NCI-H2196 treated with DMSO at 0.1 percent for 48 hours (cell line): ENCODE measurements at regions not wholly inside any gene's neighbourhood (a gene's known extent, or its start where the extent isn't known, plus 50 kb on each side); places are given as distances from the start of the nearest gene placed in this dataset.

Experiments
- DNase-seq: peaks from one replicate; lab custom pipeline; 2025; ENCODE audit not compliant: unreplicated experiment; lab: John Stamatoyannopoulos, UW

DNA sequence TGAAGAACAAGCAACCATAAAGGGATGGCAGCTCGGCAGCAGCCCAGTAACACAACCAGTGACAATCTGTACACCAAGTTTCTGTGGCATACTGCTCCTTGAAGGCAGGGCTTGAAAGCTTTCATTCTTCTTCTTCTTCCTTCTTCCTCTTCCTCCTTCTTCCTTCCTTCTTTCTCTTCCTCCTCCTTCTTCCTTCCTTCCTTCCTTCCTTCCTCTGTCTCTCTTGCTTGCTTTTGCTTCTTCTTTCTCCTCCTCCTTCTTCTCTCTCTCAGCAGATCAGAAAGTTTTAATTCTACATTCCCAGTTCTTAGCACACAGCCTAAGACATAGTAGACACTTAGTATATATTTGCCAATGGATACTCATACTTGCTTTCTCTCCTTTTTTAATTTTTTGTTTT, 95.9 kb downstream of the GLUL start:
- no peak for DNase-seq

GRCh38 chr1:182293119-182293589, 98.4 kb downstream of the GLUL start:
- no peak for DNase-seq

GRCh38 chr1:182292193-182292741, 99.3 kb downstream of the GLUL start:
- no peak for DNase-seq

DNA sequence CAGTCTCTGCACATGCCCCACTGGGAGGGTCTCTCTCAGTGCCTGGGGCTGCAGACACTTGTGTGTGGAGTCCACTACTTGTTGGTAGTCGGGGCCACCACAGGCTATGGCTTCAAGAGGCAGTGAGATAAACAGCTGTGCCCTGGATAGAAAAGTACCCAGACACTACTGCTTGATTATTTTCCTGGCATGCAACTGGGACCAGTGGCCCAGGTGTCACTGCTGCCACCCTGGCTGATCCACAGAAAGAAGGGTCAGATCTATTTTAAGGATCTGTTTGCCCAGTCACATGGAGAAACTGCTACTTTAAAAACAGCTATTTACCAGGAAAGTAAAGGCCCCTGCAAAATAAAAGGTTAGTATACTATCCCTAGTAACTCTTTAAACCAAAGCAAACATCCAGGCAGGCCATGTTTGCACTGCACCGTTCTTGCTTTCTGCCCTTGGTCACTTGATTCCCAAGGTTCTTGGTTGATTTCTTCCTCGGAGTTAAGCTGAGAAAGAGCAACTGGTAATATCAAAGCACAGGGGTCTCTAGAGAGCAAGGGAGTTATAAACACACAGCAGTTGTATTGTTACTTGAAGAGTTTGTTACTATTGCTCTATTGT, 99.9 kb downstream of the GLUL start:
- DNase-seq, result no peak

- no peak for DNase-seq
Observed at GRCh38 chr1:182288749-182289604, 102.6 kb downstream of the GLUL start.

DNA sequence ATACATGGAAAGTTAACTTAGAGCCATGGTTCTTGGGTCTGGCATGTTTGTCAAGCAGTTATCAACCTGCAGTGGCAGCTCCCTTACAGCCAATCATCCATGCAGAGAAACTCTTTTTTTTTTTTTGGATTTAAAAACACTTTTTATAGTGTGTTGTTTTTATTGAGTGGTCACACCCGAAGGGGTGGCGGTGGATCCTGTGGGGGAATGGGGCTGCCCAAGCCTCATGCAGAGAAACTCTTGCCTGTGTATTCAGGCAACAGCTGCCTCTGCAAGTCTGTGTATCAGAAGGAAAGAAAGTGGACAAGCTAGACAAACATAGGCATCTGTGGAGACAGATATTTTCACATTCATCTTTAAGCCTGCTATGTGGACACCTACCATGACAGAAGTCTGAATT, 104.8 kb downstream of the GLUL start:
- no peak for DNase-seq

- DNase-seq, result no peak
Observed at GRCh38 chr1:182283746-182284544, 107.6 kb downstream of the GLUL start.

DNA sequence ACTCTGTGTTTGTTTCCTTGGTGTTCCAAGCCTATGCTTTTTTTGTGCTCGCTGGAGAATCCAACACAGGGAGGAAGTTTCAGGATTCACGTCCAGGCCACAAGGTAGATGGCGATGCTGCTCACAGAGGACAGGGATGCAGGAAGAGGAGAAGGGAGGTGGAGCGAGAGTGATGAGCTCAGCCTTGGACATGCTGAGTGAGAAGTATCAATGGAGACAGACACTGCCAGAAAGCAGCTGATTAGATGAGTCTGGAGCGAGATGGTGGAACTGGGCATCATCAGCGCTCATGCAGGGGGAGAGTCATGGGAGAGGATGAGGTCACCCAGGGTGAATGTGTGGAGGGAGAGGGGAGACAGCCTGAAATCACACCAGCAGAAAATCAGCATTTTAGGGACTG, 110.0 kb downstream of the GLUL start:
- DNase-seq, result no peak

DNA sequence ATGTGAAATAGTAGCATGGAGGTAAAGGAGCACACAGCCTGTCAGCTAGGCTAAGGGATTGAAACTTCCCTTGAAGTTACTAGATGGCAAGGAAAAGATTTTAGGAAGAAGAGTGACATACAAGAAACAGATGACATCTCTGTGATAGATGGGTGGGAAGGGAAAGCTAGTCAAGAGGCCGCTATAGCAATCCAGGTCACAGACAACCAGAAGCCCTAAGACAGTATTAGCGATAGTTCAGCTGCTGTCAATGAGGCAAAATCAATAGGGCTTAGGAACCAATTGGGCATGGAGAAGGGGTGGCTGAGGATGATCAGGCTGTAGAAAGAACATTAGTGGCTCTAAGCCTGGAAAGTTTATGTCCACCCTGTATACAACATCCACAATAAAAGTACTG, 111.1 kb downstream of the GLUL start:
- DNase-seq, result no peak

DNA sequence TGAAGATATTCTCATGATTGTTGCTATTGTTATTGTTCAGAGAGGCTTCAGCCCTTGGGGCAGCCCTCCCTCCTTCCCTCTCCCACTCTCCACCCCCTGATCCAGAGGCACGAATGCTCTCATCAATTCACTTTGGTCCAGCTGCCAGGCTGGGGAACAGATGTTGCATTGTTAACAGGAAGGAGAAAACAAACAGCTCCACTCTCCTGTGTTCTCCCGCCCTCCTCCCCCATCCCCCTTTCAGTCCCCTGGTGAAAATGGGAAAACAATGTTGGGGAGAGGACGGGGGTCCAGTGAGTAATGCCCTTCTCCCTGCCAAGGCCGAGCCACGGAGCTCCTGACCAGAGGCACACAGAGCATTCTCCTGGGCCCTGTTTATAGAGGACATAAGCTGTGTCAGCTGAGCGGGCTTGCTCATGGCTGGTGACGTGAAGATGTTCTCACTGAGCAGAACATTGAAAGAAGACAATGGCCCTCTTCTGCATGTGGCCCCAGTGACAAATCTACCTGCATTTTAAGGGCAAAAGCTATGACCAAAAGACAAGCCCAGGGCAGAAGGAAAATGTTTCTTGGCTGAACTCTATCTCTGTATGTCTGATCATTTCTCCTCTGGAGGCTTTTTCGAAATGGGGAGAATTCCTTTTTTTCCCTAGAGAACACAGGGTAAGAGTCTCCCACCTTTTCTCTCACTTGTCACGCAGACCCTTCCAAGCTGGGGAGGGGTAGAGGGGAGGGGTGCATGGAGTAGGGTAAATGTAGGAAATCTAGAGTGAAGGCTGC, 111.7 kb downstream of the GLUL start:
- DNase-seq, result no peak

- no peak for DNase-seq
Observed at GRCh38 chr1:182279302-182279701, 112.3 kb downstream of the GLUL start.

- no peak for DNase-seq
Observed at GRCh38 chr1:182278144-182279054, 113.2 kb downstream of the GLUL start.

GRCh38 chr1:182275271-182275670, 116.3 kb downstream of the GLUL start:
- DNase-seq, result no peak

GRCh38 chr1:182274618-182275017, 117.0 kb downstream of the GLUL start:
- DNase-seq, result no peak

- no peak for DNase-seq
Observed at GRCh38 chr1:182270731-182271130, 120.9 kb downstream of the GLUL start.

DNA sequence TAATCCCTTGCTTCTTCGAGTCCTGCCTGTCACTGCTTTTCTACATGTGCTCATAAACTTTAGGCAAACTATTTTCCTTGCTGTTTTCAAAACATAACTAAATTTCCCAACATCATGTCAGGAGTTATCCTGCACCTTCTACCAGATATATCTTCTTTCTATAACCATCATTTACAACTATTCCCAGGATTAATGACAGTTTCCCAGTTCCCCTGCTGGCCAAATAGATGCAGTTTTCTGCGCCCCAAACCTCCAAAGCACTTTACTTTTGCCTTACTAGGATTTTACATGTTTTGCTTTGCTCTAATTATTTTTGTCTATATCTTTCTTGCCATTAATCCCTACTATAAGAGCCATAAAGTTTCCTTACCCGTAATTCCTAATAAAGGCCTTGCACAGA, 122.5 kb downstream of the GLUL start:
- no peak for DNase-seq

DNA sequence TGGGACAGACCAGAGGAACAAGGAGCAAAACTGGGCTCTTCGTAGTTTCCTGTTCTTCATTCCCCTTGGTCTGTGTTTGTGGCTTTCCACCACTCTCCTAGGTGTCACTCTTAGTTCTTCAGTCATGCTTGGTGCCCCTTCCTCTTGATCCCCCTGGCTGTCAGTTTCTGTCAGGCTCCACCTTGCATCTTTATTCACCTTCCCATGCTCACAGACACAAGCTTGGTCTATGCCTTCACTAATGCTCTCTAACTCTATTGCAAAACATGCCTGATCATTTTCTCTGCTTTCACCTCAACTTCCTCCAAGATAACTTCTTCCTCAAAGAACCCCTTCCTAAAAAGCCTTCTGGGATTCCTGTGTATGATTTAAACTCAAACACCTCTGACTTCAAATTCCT, 122.9 kb downstream of the GLUL start:
- DNase-seq, result no peak

GRCh38 chr1:182264185-182264584, 127.4 kb downstream of the GLUL start:
- DNase-seq, result no peak

GRCh38 chr1:182263706-182264105, 127.9 kb downstream of the GLUL start:
- DNase-seq, result no peak

GRCh38 chr1:182262425-182262824, 129.2 kb downstream of the GLUL start:
- DNase-seq, result no peak
